Ovary (tissue), 3 donors: ENCODE measurements at regions not wholly inside any gene's neighbourhood (a gene's known extent, or its start where the extent isn't known, plus 50 kb on each side); places are given as distances from the start of the nearest gene placed in this dataset.

ENCODE experiments used
- CTCF ChIP-seq, 3 donors: fragments of 450-650 bp in 2 of 3; fragments of 200-600 bp in 1 of 3; IDR thresholded peaks; one replicate each; pipeline versions ENCODE4 v1.5.1 to v1.8.0; 2016 to 2022; ENCODE audit warnings: antibody characterized with exemption in 3 of 3, mild to moderate bottlenecking in 1 of 3
- POLR2A ChIP-seq: fragments of 450-650 bp; IDR thresholded peaks from one replicate; pipeline ENCODE4 v1.6.1; 2017; ENCODE audit warnings: antibody characterized with exemption, mild to moderate bottlenecking, moderate library complexity
- donor health status: DM: no; HTN: no; CAD: no.

DNA sequence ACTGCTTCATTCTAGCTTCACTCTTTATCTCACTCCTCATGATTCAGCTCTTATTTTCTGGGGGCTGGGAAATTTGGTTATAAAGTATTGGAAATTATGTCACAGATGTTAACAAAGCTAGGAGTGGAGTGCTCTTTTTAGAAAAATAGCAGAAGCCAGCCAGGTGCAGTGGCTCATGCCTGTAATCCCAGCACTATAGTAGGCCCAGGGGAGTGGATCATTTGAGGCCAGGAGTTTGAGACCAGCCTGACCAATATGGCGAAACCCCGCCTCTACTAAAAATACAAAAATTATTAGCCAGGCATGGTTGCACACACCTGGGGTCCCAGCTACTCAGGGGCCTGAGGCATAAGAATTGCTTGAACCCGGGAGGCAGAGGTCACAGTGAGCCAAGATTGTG lies 97.2 kb upstream of the GUCY1A1 start:
- no peak for TF ChIP-seq POLR2A
- no peak for TF ChIP-seq CTCF (IDR thresholded peaks at IDR 0.05)
